T-helper 1 cell treated with Interleukin-12 subunit alpha and Interleukin-12 subunit beta and Interleukin-4 antibody, amounts not matched to agents 30 μg/mL and 1 μg/mL, for 36 hours (primary cell): ENCODE measurements at regions not wholly inside any gene's neighbourhood (a gene's known extent, or its start where the extent isn't known, plus 50 kb on each side); places are given as distances from the start of the nearest gene placed in this dataset.
"Not testable (repeated sequence)": the region's sequence is repeated elsewhere in the genome, so short reads cannot be mapped to it uniquely, and the experiment has no call there.

ENCODE experiments used
- H3K27ac Mint-ChIP-seq: one replicate; pipeline ENCODE4 v1.8.0; 2021; ENCODE audit warnings: mild to moderate bottlenecking, mixed read lengths
- H3K27me3 Mint-ChIP-seq: one replicate; pipeline ENCODE4 v1.8.0; 2021; ENCODE audit warnings: low read depth, mixed read lengths
- H3K36me3 Mint-ChIP-seq: one replicate; pipeline ENCODE4 v1.8.0; 2021; ENCODE audit warnings: low read depth, mixed read lengths
- H3K4me1 Mint-ChIP-seq: one replicate; pipeline ENCODE4 v1.8.0; 2021; ENCODE audit warnings: low read depth, mixed read lengths
- H3K4me3 Mint-ChIP-seq: one replicate; pipeline ENCODE4 v1.8.0; 2021; ENCODE audit warnings: mild to moderate bottlenecking, moderate library complexity, mixed read lengths
- H3K9me3 Mint-ChIP-seq: one replicate; pipeline ENCODE4 v1.8.0; 2021; ENCODE audit warnings: mixed read lengths

GRCh38 chr9:29555502-29555901, 1982.2 kb upstream of the C9orf72 start:
- no peaks in the 10 kb centered on the region for H3K4me1 Mint-ChIP-seq
- no peak overlapping the region for H3K4me3 Mint-ChIP-seq
- peaks cover 3% of the 10 kb centered on the region for H3K9me3 Mint-ChIP-seq
- H3K36me3 Mint-ChIP-seq: no peaks in the 10 kb centered on the region
- no peaks in the 10 kb centered on the region for H3K27me3 Mint-ChIP-seq
- no peak overlapping the region for H3K27ac Mint-ChIP-seq

GRCh38 chr9:29556317-29556716, 1983.0 kb upstream of the C9orf72 start:
- H3K27me3 Mint-ChIP-seq: no peaks in the 10 kb centered on the region
- H3K9me3 Mint-ChIP-seq: peaks cover 3% of the 10 kb centered on the region
- no peaks in the 10 kb centered on the region for H3K36me3 Mint-ChIP-seq
- H3K27ac Mint-ChIP-seq: no peak overlapping the region
- no peaks in the 10 kb centered on the region for H3K4me1 Mint-ChIP-seq
- no peak overlapping the region for H3K4me3 Mint-ChIP-seq

GRCh38 chr9:29556746-29557145, 1983.5 kb upstream of the C9orf72 start:
- H3K36me3 Mint-ChIP-seq: no peaks in the 10 kb centered on the region
- no peaks in the 10 kb centered on the region for H3K27me3 Mint-ChIP-seq
- no peaks in the 10 kb centered on the region for H3K4me1 Mint-ChIP-seq
- H3K9me3 Mint-ChIP-seq: peaks cover 4% of the 10 kb centered on the region
- H3K4me3 Mint-ChIP-seq: no peak overlapping the region
- H3K27ac Mint-ChIP-seq: no peak overlapping the region

GRCh38 chr9:29564564-29564963, 1991.3 kb upstream of the C9orf72 start:
- Mint-ChIP-seq H3K27ac (no peak overlapping the region), H3K4me3 (no peak overlapping the region), H3K27me3 (no peaks in the 10 kb centered on the region), H3K4me1 (no peaks in the 10 kb centered on the region), H3K9me3 (peaks cover 7% of the 10 kb centered on the region), H3K36me3 (no peaks in the 10 kb centered on the region)

GRCh38 chr9:29575219-29575618, 2001.9 kb upstream of the C9orf72 start:
- H3K4me1 Mint-ChIP-seq: no peaks in the 10 kb centered on the region
- H3K27ac Mint-ChIP-seq: no peak overlapping the region
- H3K27me3 Mint-ChIP-seq: no peaks in the 10 kb centered on the region
- peaks cover 5% of the 10 kb centered on the region for H3K9me3 Mint-ChIP-seq
- H3K36me3 Mint-ChIP-seq: no peaks in the 10 kb centered on the region
- no peak overlapping the region for H3K4me3 Mint-ChIP-seq

- Mint-ChIP-seq H3K36me3 (no peaks in the 10 kb centered on the region), H3K27ac (no peak overlapping the region), H3K27me3 (no peaks in the 10 kb centered on the region), H3K4me1 (no peaks in the 10 kb centered on the region), H3K4me3 (no peak overlapping the region), H3K9me3 (peaks cover 12% of the 10 kb centered on the region)
These were observed 2015.1 kb upstream of the C9orf72 start for GRCh38 chr9:29588361-29588760.

GRCh38 chr9:29609282-29609681, 2036.0 kb upstream of the C9orf72 start:
- H3K4me3 Mint-ChIP-seq: no peak overlapping the region
- H3K9me3 Mint-ChIP-seq: peaks cover 5% of the 10 kb centered on the region
- H3K27ac Mint-ChIP-seq: no peak overlapping the region
- H3K4me1 Mint-ChIP-seq: no peaks in the 10 kb centered on the region
- H3K36me3 Mint-ChIP-seq: no peaks in the 10 kb centered on the region
- H3K27me3 Mint-ChIP-seq: no peaks in the 10 kb centered on the region

- H3K27me3 Mint-ChIP-seq: no peaks in the 10 kb centered on the region
- H3K9me3 Mint-ChIP-seq: peaks cover 2% of the 10 kb centered on the region
- no peak overlapping the region for H3K27ac Mint-ChIP-seq
- H3K4me1 Mint-ChIP-seq: no peaks in the 10 kb centered on the region
- H3K4me3 Mint-ChIP-seq: no peak overlapping the region
- no peaks in the 10 kb centered on the region for H3K36me3 Mint-ChIP-seq
These were observed 2040.5 kb upstream of the C9orf72 start for GRCh38 chr9:29613773-29614172.

GRCh38 chr9:29616844-29617243, 2043.6 kb upstream of the C9orf72 start:
- H3K4me1 Mint-ChIP-seq: no peaks in the 10 kb centered on the region
- H3K27ac Mint-ChIP-seq: no peak overlapping the region
- H3K9me3 Mint-ChIP-seq: no peaks in the 10 kb centered on the region
- no peaks in the 10 kb centered on the region for H3K36me3 Mint-ChIP-seq
- H3K4me3 Mint-ChIP-seq: no peak overlapping the region
- no peaks in the 10 kb centered on the region for H3K27me3 Mint-ChIP-seq

GRCh38 chr9:29625292-29625731, 2052.0 kb upstream of the C9orf72 start:
- H3K4me3 Mint-ChIP-seq: no peak overlapping the region
- H3K27ac Mint-ChIP-seq: no peak overlapping the region
- no peaks in the 10 kb centered on the region for H3K36me3 Mint-ChIP-seq
- H3K4me1 Mint-ChIP-seq: no peaks in the 10 kb centered on the region
- peaks cover 7% of the 10 kb centered on the region for H3K9me3 Mint-ChIP-seq
- no peaks in the 10 kb centered on the region for H3K27me3 Mint-ChIP-seq

GRCh38 chr9:29625931-29626330, 2052.7 kb upstream of the C9orf72 start:
- H3K4me3 Mint-ChIP-seq: no peak overlapping the region
- H3K27me3 Mint-ChIP-seq: no peaks in the 10 kb centered on the region
- H3K36me3 Mint-ChIP-seq: no peaks in the 10 kb centered on the region
- H3K9me3 Mint-ChIP-seq: peaks cover 9% of the 10 kb centered on the region
- H3K27ac Mint-ChIP-seq: no peak overlapping the region
- no peaks in the 10 kb centered on the region for H3K4me1 Mint-ChIP-seq

GRCh38 chr9:29628856-29629255, 2055.6 kb upstream of the C9orf72 start:
- H3K4me3 Mint-ChIP-seq, H3K27ac Mint-ChIP-seq, H3K27me3 Mint-ChIP-seq, H3K4me1 Mint-ChIP-seq, H3K36me3 Mint-ChIP-seq: not testable (repeated sequence)
- peaks cover 20% of the 10 kb centered on the region for H3K9me3 Mint-ChIP-seq

- H3K36me3 Mint-ChIP-seq: no peaks in the 10 kb centered on the region
- H3K4me3 Mint-ChIP-seq: no peak overlapping the region
- H3K4me1 Mint-ChIP-seq: no peaks in the 10 kb centered on the region
- no peak overlapping the region for H3K27ac Mint-ChIP-seq
- peaks cover 13% of the 10 kb centered on the region for H3K9me3 Mint-ChIP-seq
- no peaks in the 10 kb centered on the region for H3K27me3 Mint-ChIP-seq
These were observed 2064.4 kb upstream of the C9orf72 start for GRCh38 chr9:29637471-29638237.

GRCh38 chr9:29640507-29640906, 2067.2 kb upstream of the C9orf72 start:
- Mint-ChIP-seq H3K36me3 (no peaks in the 10 kb centered on the region), H3K4me3 (no peak overlapping the region), H3K27ac (no peak overlapping the region), H3K9me3 (peaks cover 8% of the 10 kb centered on the region), H3K4me1 (no peaks in the 10 kb centered on the region), H3K27me3 (no peaks in the 10 kb centered on the region)

GRCh38 chr9:29644514-29644913, 2071.2 kb upstream of the C9orf72 start:
- Mint-ChIP-seq H3K4me3 (no peak overlapping the region), H3K27ac (no peak overlapping the region)

GRCh38 chr9:29647451-29647850, 2074.2 kb upstream of the C9orf72 start:
- Mint-ChIP-seq H3K27ac (no peak overlapping the region), H3K9me3 (no peaks in the 10 kb centered on the region), H3K27me3 (no peaks in the 10 kb centered on the region), H3K4me1 (no peaks in the 10 kb centered on the region), H3K4me3 (no peak overlapping the region), H3K36me3 (no peaks in the 10 kb centered on the region)

More at GRCh38 chr9:29644514-29644913, 2071.2 kb upstream of the C9orf72 start:
- Mint-ChIP-seq H3K9me3 (no peaks in the 10 kb centered on the region), H3K27me3 (no peaks in the 10 kb centered on the region), H3K36me3 (no peaks in the 10 kb centered on the region), H3K4me1 (no peaks in the 10 kb centered on the region)
